H9 (cell line): ENCODE measurements at regions not wholly inside any gene's neighbourhood (a gene's known extent, or its start where the extent isn't known, plus 50 kb on each side); places are given as distances from the start of the nearest gene placed in this dataset.

ENCODE experiments used
- DNase-seq: peaks from one replicate; pipeline ENCODE4 v3.0.0-alpha.2; 2017
- H2AFZ ChIP-seq: one replicate; pipeline ENCODE4 v1.6.1; 2013; ENCODE audit warnings: mild to moderate bottlenecking, low read length, control low read depth, moderate library complexity
- H2AK5ac ChIP-seq: 2 replicates; pipeline ENCODE4 v1.6.1; 2013; ENCODE audit warnings: low read length, control low read depth, mixed read lengths; ENCODE audit not compliant: insufficient read length
- H2BK120ac ChIP-seq: one replicate; pipeline ENCODE4 v1.6.1; 2013; ENCODE audit warnings: low read depth, mild to moderate bottlenecking, low read length, control low read depth, inconsistent platforms; ENCODE audit not compliant: poor library complexity, severe bottlenecking
- H2BK12ac ChIP-seq: 2 replicates; pipeline ENCODE4 v1.6.1; 2013; ENCODE audit warnings: low read length, control low read depth, mixed read lengths, low read depth; ENCODE audit not compliant: insufficient read length
- H2BK15ac ChIP-seq: 2 replicates; pipeline ENCODE4 v1.6.1; 2013; ENCODE audit warnings: low read depth, low read length, control low read depth
- H2BK20ac ChIP-seq: one replicate; pipeline ENCODE4 v1.6.1; 2013; ENCODE audit warnings: low read depth, mild to moderate bottlenecking, low read length, control low read depth, inconsistent platforms; ENCODE audit not compliant: poor library complexity, severe bottlenecking
- H2BK5ac ChIP-seq: 2 replicates; pipeline ENCODE4 v1.6.1; 2013; ENCODE audit warnings: low read length, control low read depth, mixed read lengths; ENCODE audit not compliant: insufficient read length
- H3K14ac ChIP-seq: 2 replicates; pipeline ENCODE4 v1.6.1; 2013; ENCODE audit warnings: low read length, control low read depth; ENCODE audit not compliant: insufficient read depth
- H3K18ac ChIP-seq: 2 replicates; pipeline ENCODE4 v1.6.1; 2013; ENCODE audit warnings: low read depth, mild to moderate bottlenecking, mixed read lengths, low read length, control low read depth; ENCODE audit not compliant: insufficient read length
- H3K23ac ChIP-seq: 2 replicates; pipeline ENCODE4 v1.6.1; 2013; ENCODE audit warnings: low read length, control low read depth, mixed read lengths, low read depth; ENCODE audit not compliant: insufficient read length
- H3K23me2 ChIP-seq: 2 replicates; pipeline ENCODE4 v1.6.1; 2013; ENCODE audit warnings: low read depth, mild to moderate bottlenecking, mixed read lengths, low read length, control low read depth; ENCODE audit not compliant: insufficient read length, poor library complexity, severe bottlenecking
- H3K27ac ChIP-seq: 2 replicates; pipeline ENCODE4 v1.5.1; 2013; ENCODE audit warnings: low read length, control low read depth, mixed read lengths, low read depth; ENCODE audit not compliant: insufficient read length
- H3K27me3 ChIP-seq: 2 replicates; pipeline ENCODE4 v1.6.1; 2013; ENCODE audit warnings: low read length, control low read depth, inconsistent platforms; ENCODE audit not compliant: insufficient read depth
- H3K4ac ChIP-seq: 2 replicates; pipeline ENCODE4 v1.6.1; 2013; ENCODE audit warnings: low read depth, mild to moderate bottlenecking, control low read depth, inconsistent platforms, low read length, moderate library complexity
- H3K4me1 ChIP-seq: 2 replicates; pipeline ENCODE4 v1.6.1; 2013; ENCODE audit warnings: low read length, control low read depth, inconsistent platforms; ENCODE audit not compliant: insufficient read depth
- H3K4me2 ChIP-seq: 2 replicates; pipeline ENCODE4 v1.6.1; 2013; ENCODE audit warnings: low read length, control low read depth, mixed read lengths; ENCODE audit not compliant: insufficient read length, insufficient read depth
- H3K56ac ChIP-seq: 2 replicates; pipeline ENCODE4 v1.6.1; 2013; ENCODE audit warnings: low read depth, mild to moderate bottlenecking, mixed read lengths, low read length, control low read depth; ENCODE audit not compliant: insufficient read length
- H3K79me1 ChIP-seq: 2 replicates; pipeline ENCODE4 v1.6.1; 2013; ENCODE audit warnings: low read depth, mild to moderate bottlenecking, moderate library complexity, low read length, control low read depth, inconsistent platforms; ENCODE audit not compliant: insufficient read depth, poor library complexity, severe bottlenecking
- H3K79me2 ChIP-seq: 2 replicates; pipeline ENCODE4 v1.6.1; 2013; ENCODE audit warnings: low read length, control low read depth, inconsistent platforms; ENCODE audit not compliant: insufficient read depth
- H3K9ac ChIP-seq: 2 replicates; pipeline ENCODE4 v1.6.1; 2013; ENCODE audit warnings: low read length, control low read depth, mixed read lengths; ENCODE audit not compliant: insufficient read length; ENCODE audit errors: extremely low read depth
- H3K9me3 ChIP-seq: one replicate; pipeline ENCODE4 v1.6.1; 2013; ENCODE audit warnings: low read depth, low read length, inconsistent platforms; ENCODE audit not compliant: control insufficient read depth
- H3T11ph ChIP-seq: one replicate; pipeline ENCODE4 v1.6.1; 2013; ENCODE audit warnings: mild to moderate bottlenecking, low read length, control low read depth, inconsistent platforms
- H4K20me1 ChIP-seq: one replicate; pipeline ENCODE4 v1.6.1; 2013; ENCODE audit not compliant: control insufficient read depth, insufficient read length, insufficient read depth
- H4K5ac ChIP-seq: 2 replicates; pipeline ENCODE4 v1.6.1; 2013; ENCODE audit warnings: low read depth, mild to moderate bottlenecking, mixed read lengths, low read length, control low read depth; ENCODE audit not compliant: insufficient read length
- H4K8ac ChIP-seq: replicated peaks from 2 replicates; pipeline ENCODE4 v1.6.1; 2013; ENCODE audit warnings: low read length, control low read depth, mixed read lengths, low read depth; ENCODE audit not compliant: insufficient read length
- H4K91ac ChIP-seq: 2 replicates; pipeline ENCODE4 v1.6.1; 2013; ENCODE audit warnings: low read depth, mild to moderate bottlenecking, moderate library complexity, mixed read lengths, low read length, control low read depth; ENCODE audit not compliant: insufficient read length
- H3K27ac Mint-ChIP-seq, 3 experiments: 2 replicates in 2 of 3; 3 replicates in 1 of 3; pipeline ENCODE4 v1.8.0; 2020 to 2021; ENCODE audit warnings: mixed read lengths in 3 of 3, mild to moderate bottlenecking in 1 of 3, moderate library complexity in 1 of 3
- H3K27me3 Mint-ChIP-seq: 2 replicates; pipeline ENCODE4 v1.8.0; 2021; ENCODE audit warnings: low read depth, mild to moderate bottlenecking, moderate library complexity, mixed read lengths
- H3K36me3 Mint-ChIP-seq, 3 experiments: 2 replicates in 2 of 3; 3 replicates in 1 of 3; pipeline ENCODE4 v1.8.0; 2020 to 2021; ENCODE audit warnings: low read depth in 3 of 3, mixed read lengths in 3 of 3; ENCODE audit not compliant: insufficient read depth in 1 of 3
- H3K4me1 Mint-ChIP-seq, 2 experiments: 2 replicates each; pipeline ENCODE4 v1.8.0; 2020; ENCODE audit warnings: mixed read lengths in 2 of 2
- H3K4me3 Mint-ChIP-seq, 2 experiments: 2 replicates in 1 of 2; 3 replicates in 1 of 2; pipeline ENCODE4 v1.8.0; 2020 to 2021; ENCODE audit warnings: mild to moderate bottlenecking in 2 of 2, mixed read lengths in 2 of 2, moderate library complexity in 1 of 2
- H3K9me3 Mint-ChIP-seq, 2 experiments: 2 replicates in 1 of 2; 3 replicates in 1 of 2; pipeline ENCODE4 v1.8.0; 2020; ENCODE audit warnings: mild to moderate bottlenecking in 2 of 2, mixed read lengths in 2 of 2, moderate library complexity in 1 of 2
- WGBS: extraction: QIAGEN DNeasy Blood & Tissue Kit; methylation state at CpG from one replicate; pipeline ENCODE4 v1.1.7; 2013; ENCODE audit warnings: missing lambda C conversion rate, low lambda C conversion rate, mixed read lengths; ENCODE audit not compliant: insufficient read length; ENCODE audit errors: extremely low coverage; 5-methylcytosine and 5-hydroxymethylcytosine counted together
- TF ChIP-seq, protein P1 (sequence below): fragments of 200-600 bp; sonication (generic); conservative IDR thresholded peaks from 3 replicates; pipeline ENCODE4 v1.8.0; 2021; ENCODE audit warnings: antibody characterized with exemption, mild to moderate bottlenecking

DNA sequence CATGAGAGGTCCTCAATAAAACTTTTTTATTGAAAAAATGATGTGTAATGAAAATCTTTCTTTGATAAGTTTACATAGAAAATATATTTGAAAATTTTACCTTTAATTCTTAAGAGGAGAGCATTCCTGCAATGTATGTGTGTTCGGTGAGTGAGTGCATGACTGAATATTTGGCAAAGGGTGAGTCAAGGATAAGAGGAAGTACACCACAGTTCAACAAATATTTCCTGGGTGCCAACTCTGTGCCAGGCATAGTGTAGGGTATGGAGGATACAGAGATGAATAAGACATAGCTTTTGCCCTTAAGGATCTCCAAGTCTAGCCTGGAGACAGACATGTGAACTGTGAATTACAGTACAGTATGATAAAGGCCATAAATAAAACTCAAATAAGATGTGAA, 84.7 kb upstream of the GPR101 start:
- no peak overlapping the region for H3K4me2 ChIP-seq
- no peak overlapping the region for H2AK5ac ChIP-seq
- no CpG with 5 or more reads among the region's 1 CpG for WGBS
- H3K27ac Mint-ChIP-seq: no peak overlapping the region
- no peaks in the 10 kb centered on the region for H3K23me2 ChIP-seq
- H3K4me1 Mint-ChIP-seq: no peaks in the 10 kb centered on the region
- H3K18ac ChIP-seq: no peak overlapping the region
- H2BK5ac ChIP-seq: no peak overlapping the region
- TF ChIP-seq, protein P1, sequence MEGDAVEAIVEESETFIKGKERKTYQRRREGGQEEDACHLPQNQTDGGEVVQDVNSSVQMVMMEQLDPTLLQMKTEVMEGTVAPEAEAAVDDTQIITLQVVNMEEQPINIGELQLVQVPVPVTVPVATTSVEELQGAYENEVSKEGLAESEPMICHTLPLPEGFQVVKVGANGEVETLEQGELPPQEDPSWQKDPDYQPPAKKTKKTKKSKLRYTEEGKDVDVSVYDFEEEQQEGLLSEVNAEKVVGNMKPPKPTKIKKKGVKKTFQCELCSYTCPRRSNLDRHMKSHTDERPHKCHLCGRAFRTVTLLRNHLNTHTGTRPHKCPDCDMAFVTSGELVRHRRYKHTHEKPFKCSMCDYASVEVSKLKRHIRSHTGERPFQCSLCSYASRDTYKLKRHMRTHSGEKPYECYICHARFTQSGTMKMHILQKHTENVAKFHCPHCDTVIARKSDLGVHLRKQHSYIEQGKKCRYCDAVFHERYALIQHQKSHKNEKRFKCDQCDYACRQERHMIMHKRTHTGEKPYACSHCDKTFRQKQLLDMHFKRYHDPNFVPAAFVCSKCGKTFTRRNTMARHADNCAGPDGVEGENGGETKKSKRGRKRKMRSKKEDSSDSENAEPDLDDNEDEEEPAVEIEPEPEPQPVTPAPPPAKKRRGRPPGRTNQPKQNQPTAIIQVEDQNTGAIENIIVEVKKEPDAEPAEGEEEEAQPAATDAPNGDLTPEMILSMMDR: no peak
- no peak overlapping the region for H3K27ac ChIP-seq
- no peak overlapping the region for H3K14ac ChIP-seq
- no peak overlapping the region for H3K4me3 Mint-ChIP-seq
- no peak overlapping the region for H2BK15ac ChIP-seq
- H3K4me1 ChIP-seq: no peaks in the 10 kb centered on the region
- H2BK120ac ChIP-seq: no peak overlapping the region
- H2AFZ ChIP-seq: no peak overlapping the region
- H3K36me3 Mint-ChIP-seq: peaks cover 5 to 17% (median 7%) of the 10 kb centered on the region in 3 experiments; a peak in 6 of 7 replicates
- no peaks in the 10 kb centered on the region for H3K27me3 ChIP-seq
- H3K9me3 Mint-ChIP-seq: peaks cover 51 to 72% of the 10 kb centered on the region in 2 experiments
- H4K91ac ChIP-seq: no peak overlapping the region
- no peak overlapping the region for H3K9ac ChIP-seq
- H3K4ac ChIP-seq: no peak overlapping the region
- H3K27me3 Mint-ChIP-seq: no peaks in the 10 kb centered on the region
- no peak overlapping the region for H3K23ac ChIP-seq
- no peak overlapping the region for H3T11ph ChIP-seq
- no peak overlapping the region for H2BK12ac ChIP-seq
- peaks cover 25% of the 10 kb centered on the region for H3K9me3 ChIP-seq
- no peak overlapping the region for H4K5ac ChIP-seq
- no peak overlapping the region for H4K8ac ChIP-seq
- no peaks in the 10 kb centered on the region for H3K79me2 ChIP-seq
- H2BK20ac ChIP-seq: no peak overlapping the region
- no peak for DNase-seq
- H4K20me1 ChIP-seq: no peaks in the 10 kb centered on the region
- H3K79me1 ChIP-seq: no peaks in the 10 kb centered on the region
- no peak overlapping the region for H3K56ac ChIP-seq
